GM12878 (cell line): ENCODE measurements at regions not wholly inside any gene's neighbourhood (a gene's known extent, or its start where the extent isn't known, plus 50 kb on each side); places are given as distances from the start of the nearest gene placed in this dataset.

Source experiments
- ATAC-seq: fragments of 200-7000 bp; cut with Tn5 transposase; 3 replicates; pipeline ENCODE4 v1.9.1; 2020; ENCODE audit warnings: mild to moderate bottlenecking, moderate library complexity
- BruUV-seq: library from RNA; stranded (reverse); fragments of 400-500 nt; replicated peaks from 2 replicates; lab custom pipeline; 2021; lab: Mats Ljungman, UMichigan
- CTCF ChIA-PET: fragments of 300-600 bp; sonication (Branson Sonifier 250); formaldehyde crosslinking; extraction: SDS; loops from one replicate; lab custom pipeline; 2021; ENCODE audit warnings: inconsistent platforms; lab: Yijun Ruan, JAX
- POLR2A ChIA-PET: fragments of 350-600 bp; formaldehyde crosslinking; extraction: SDS; loops from one replicate; lab custom pipeline; 2021; ENCODE audit warnings: inconsistent platforms; lab: Charles Lee
- RAD21 ChIA-PET: fragments of 300-600 bp; sonication (Branson Sonifier 250); formaldehyde crosslinking; loops from one replicate; lab custom pipeline; 2023; ENCODE audit warnings: antibody characterized with exemption; ENCODE audit not compliant: unreplicated experiment; lab: Charles Lee
- SMC1A ChIA-PET: fragments of 300-600 bp; sonication (Branson Sonifier 250); formaldehyde crosslinking; loops from one replicate; lab custom pipeline; 2023; ENCODE audit not compliant: unreplicated experiment, uncharacterized antibody; lab: Charles Lee
- DNase-seq: peaks from one replicate; pipeline ENCODE4 v3.0.0-alpha.2; 2011; ENCODE audit warnings: low read depth, low spot score
- FAIRE-seq: peaks from 3 replicates; lab custom pipeline; 2011; peaks lifted over from hg19 to GRCh38; lab: Jason Lieb, UNC
- H2AFZ ChIP-seq: 2 replicates; pipeline ENCODE4 v1.6.0; 2011; ENCODE audit warnings: low read depth, low read length, control low read depth; ENCODE audit not compliant: control insufficient read depth
- H3K27ac ChIP-seq: 2 replicates; pipeline ENCODE4 v1.5.1; 2011; ENCODE audit warnings: control low read depth; ENCODE audit not compliant: control insufficient read depth, insufficient read depth
- H3K27me3 ChIP-seq, 2 experiments: replicated peaks in 1 of 2; 2 replicates each; pipeline versions ENCODE4 v1.6.0 to v1.6.1; 2011; ENCODE audit warnings: low read length in 1 of 2; ENCODE audit not compliant: control insufficient read depth in 2 of 2, insufficient read depth in 2 of 2
- H3K36me3 ChIP-seq, 2 experiments: 2 replicates each; pipeline ENCODE4 v1.5.1; 2011; ENCODE audit warnings: low read length in 1 of 2; ENCODE audit not compliant: control insufficient read depth in 2 of 2, insufficient read depth in 2 of 2
- H3K4me1 ChIP-seq: 2 replicates; pipeline ENCODE4 v1.6.1; 2011; ENCODE audit warnings: mild to moderate bottlenecking, low read length, moderate library complexity, mixed read lengths; ENCODE audit not compliant: control insufficient read depth, insufficient read depth
- H3K4me2 ChIP-seq: 2 replicates; pipeline ENCODE4 v1.6.0; 2011; ENCODE audit warnings: control low read depth; ENCODE audit not compliant: control insufficient read depth, insufficient read depth
- H3K4me3 ChIP-seq: fragments of 200-600 bp; sonication (generic); 2 replicates; pipeline ENCODE4 v1.5.1; 2016
- H3K79me2 ChIP-seq: 2 replicates; pipeline ENCODE4 v1.6.0; 2011; ENCODE audit warnings: low read length; ENCODE audit not compliant: control insufficient read depth, insufficient read depth
- H3K9ac ChIP-seq: 2 replicates; pipeline ENCODE4 v1.8.0; 2011; ENCODE audit warnings: low read length, control low read depth, mixed read lengths; ENCODE audit not compliant: control insufficient read depth, insufficient read depth
- H3K9me3 ChIP-seq: replicated peaks from 3 replicates; pipeline ENCODE4 v1.5.1; 2011; ENCODE audit warnings: mild to moderate bottlenecking, low read length; ENCODE audit not compliant: control insufficient read depth, insufficient read depth
- H4K20me1 ChIP-seq: 2 replicates; pipeline ENCODE4 v1.6.0; 2011; ENCODE audit not compliant: control insufficient read depth, insufficient read depth
- EED ChIP-seq: sonication (generic); IDR thresholded peaks from 2 replicates; pipeline ENCODE4 v1.6.1; 2016; ENCODE audit warnings: antibody characterized with exemption, low read depth
- NR2C1 ChIP-seq: fragments of 450-650 bp; IDR thresholded peaks from 2 replicates; pipeline ENCODE4 v1.6.1; 2017; ENCODE audit warnings: antibody characterized with exemption, mild to moderate bottlenecking, moderate library complexity
- RAD21 ChIP-seq: IDR thresholded peaks from 2 replicates; pipeline ENCODE4 v1.6.1; 2011; ENCODE audit warnings: mild to moderate bottlenecking, low read depth, low read length, moderate library complexity; ENCODE audit not compliant: insufficient read depth
- RBBP5 ChIP-seq: fragments of 200-600 bp; sonication (generic); conservative IDR thresholded peaks from 2 replicates; pipeline ENCODE4 v1.6.1; 2016
- RUNX3 ChIP-seq: IDR thresholded peaks from 2 replicates; pipeline ENCODE4 v1.6.1; 2012; ENCODE audit warnings: low read length, inconsistent platforms
- SMC3 ChIP-seq: IDR thresholded peaks from 2 replicates; pipeline ENCODE4 v1.6.1; 2011; ENCODE audit warnings: low read length, improper control_type of control experiment, borderline replicate concordance
- SRF ChIP-seq, 2 experiments: IDR thresholded peaks; 2 replicates each; pipeline ENCODE4 v1.6.1; 2011; ENCODE audit warnings: low read depth in 2 of 2, low read length in 2 of 2, mild to moderate bottlenecking in 1 of 2, moderate library complexity in 1 of 2
- WGBS: methylation state at CpG from one replicate; pipeline ENCODE4 v1.1.6; 2016; ENCODE audit warnings: low lambda C conversion rate; ENCODE audit not compliant: insufficient replicate concordance, insufficient coverage; ENCODE audit errors: missing lambda C conversion rate; 5-methylcytosine and 5-hydroxymethylcytosine counted together
- in situ Hi-C: fragments of 300-500 bp; cut with MboI; formaldehyde crosslinking; loops from 9 replicates; pipeline ENCODE4 v1.14.3; 2018; ENCODE audit warnings: mixed read lengths
- intact Hi-C: fragments of 100-400 bp; cut with micrococcal nuclease; formaldehyde crosslinking; loops from one replicate; pipeline ENCODE4 v1.14.2; 2022; ENCODE audit not compliant: unreplicated experiment
- TF ChIP-seq, protein P1 (sequence below), 3 experiments: IDR thresholded peaks in 2 of 3; conservative IDR thresholded peaks in 1 of 3; 2 replicates each; pipeline ENCODE4 v1.5.1; 2011; ENCODE audit warnings: low read depth in 3 of 3, low read length in 3 of 3, mild to moderate bottlenecking in 3 of 3, control low read depth in 2 of 3, moderate library complexity in 2 of 3, inconsistent platforms in 1 of 3, mixed read lengths in 1 of 3; ENCODE audit not compliant: control insufficient read depth in 2 of 3, insufficient read depth in 1 of 3; ENCODE audit errors: extremely low read depth in 1 of 3
- TF ChIP-seq, protein P2 (sequence below): fragments of 450-650 bp; IDR thresholded peaks from 2 replicates; pipeline ENCODE4 v1.6.1; 2017; ENCODE audit warnings: mild to moderate bottlenecking, moderate library complexity
- TF ChIP-seq, protein P3 (sequence below): fragments of 450-650 bp; conservative IDR thresholded peaks from 2 replicates; pipeline ENCODE4 v1.6.1; 2017; ENCODE audit warnings: mild to moderate bottlenecking, moderate library complexity

DNA sequence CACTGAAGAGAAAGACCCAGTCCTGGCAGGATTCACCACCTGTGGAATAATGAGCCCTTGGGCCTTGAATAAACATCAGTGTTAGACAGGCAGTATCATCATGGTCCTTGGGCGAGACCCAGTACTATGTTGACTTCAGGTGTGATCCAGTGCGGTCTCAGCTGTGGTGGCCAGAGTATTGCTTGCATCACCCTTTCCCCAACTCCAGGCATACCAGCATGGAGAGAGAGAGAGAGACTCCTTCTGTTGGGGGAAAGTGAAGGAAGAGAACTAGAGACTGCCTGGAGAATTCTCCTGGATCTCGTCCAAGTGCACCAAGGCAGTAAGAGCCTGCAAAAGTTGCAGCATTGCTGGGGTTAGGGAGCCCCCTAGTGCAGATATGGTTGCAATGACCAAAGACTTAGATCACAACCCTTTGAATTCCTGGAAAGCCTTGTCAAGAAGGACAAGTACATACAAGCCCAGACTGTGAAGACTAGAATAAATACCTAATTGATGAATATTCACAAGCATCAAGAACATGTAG, 61.1 kb upstream of the VAMP7 start:
- no peaks in the 10 kb centered on the region for H3K9me3 ChIP-seq
- peak; percentile 83 for ATAC-seq
- no peaks in the 10 kb centered on the region for H3K79me2 ChIP-seq
- H3K4me3 ChIP-seq, result no peak overlapping the region
- H3K4me1 ChIP-seq, result no peaks in the 10 kb centered on the region
- in situ Hi-C loops (no loop called here), intact Hi-C loops (loop anchor here (1.0 to 5.0 kb wide), 3 partner anchors 726 to 901 kb away; no protein-coding TSS in a partner anchor)
- ChIA-PET POLR2A (no interaction called here), CTCF (no interaction called here), RAD21 (no interaction called here), SMC1A (no interaction called here)
- TF ChIP-seq RUNX3 (0 out of 2 replicates have a peak, but pooled peaks have one; percentile 17), EED (no peak), RAD21 (peak; percentile 92), SMC3 (peak; percentile 58; the same call in 1 of the 2 replicates)
- TF ChIP-seq, protein P1, sequence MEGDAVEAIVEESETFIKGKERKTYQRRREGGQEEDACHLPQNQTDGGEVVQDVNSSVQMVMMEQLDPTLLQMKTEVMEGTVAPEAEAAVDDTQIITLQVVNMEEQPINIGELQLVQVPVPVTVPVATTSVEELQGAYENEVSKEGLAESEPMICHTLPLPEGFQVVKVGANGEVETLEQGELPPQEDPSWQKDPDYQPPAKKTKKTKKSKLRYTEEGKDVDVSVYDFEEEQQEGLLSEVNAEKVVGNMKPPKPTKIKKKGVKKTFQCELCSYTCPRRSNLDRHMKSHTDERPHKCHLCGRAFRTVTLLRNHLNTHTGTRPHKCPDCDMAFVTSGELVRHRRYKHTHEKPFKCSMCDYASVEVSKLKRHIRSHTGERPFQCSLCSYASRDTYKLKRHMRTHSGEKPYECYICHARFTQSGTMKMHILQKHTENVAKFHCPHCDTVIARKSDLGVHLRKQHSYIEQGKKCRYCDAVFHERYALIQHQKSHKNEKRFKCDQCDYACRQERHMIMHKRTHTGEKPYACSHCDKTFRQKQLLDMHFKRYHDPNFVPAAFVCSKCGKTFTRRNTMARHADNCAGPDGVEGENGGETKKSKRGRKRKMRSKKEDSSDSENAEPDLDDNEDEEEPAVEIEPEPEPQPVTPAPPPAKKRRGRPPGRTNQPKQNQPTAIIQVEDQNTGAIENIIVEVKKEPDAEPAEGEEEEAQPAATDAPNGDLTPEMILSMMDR (IDR thresholded peaks at IDR 0.05 in 2 of 3, conservative IDR thresholded peaks at IDR 0.05 in 1 of 3; ENCODE audit: control insufficient read depth in 2 of 3, extremely low read depth in 1 of 3, insufficient read depth in 1 of 3, low read depth in 3 of 3, low read length in 3 of 3), result peak; percentile 51 to 64 (median 51); a peak in 5 of 6 replicates
- no peak overlapping the region for H3K4me2 ChIP-seq
- H3K36me3 ChIP-seq, result no peaks in the 10 kb centered on the region
- no peaks in the 10 kb centered on the region for H3K27me3 ChIP-seq
- H2AFZ ChIP-seq, result no peak overlapping the region
- no peak overlapping the region for H3K27ac ChIP-seq
- FAIRE-seq, result no peak
- no TSS peak for BruUV-seq
- peak; percentile 11 for DNase-seq
- H3K9ac ChIP-seq, result no peak overlapping the region
- 60% methylated on average over 3 of the region's 3 CpGs for WGBS
- no peaks in the 10 kb centered on the region for H4K20me1 ChIP-seq

DNA sequence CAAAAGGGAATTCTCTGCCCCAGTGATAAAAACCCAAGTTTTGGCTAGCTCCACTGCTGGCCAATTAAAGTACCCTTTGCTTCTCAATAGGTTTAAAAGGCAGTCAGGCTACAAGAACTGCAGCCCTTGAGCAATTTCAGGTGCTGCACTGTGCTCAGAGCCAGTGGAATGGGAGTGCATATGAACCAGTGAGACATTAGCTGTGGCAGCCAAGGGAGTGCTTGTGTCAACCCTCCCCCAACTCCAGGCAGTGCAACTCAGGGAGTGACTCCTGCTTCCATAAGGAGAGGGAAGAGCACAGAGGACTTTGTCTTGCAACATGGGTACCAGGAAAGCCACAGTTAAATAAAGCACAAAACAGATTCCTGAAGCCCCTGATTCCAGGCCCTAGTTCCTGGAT, 61.6 kb upstream of the VAMP7 start:
- H3K9ac ChIP-seq, result no peak overlapping the region
- ChIA-PET POLR2A (no interaction called here), SMC1A (no interaction called here), CTCF (no interaction called here), RAD21 (no interaction called here)
- FAIRE-seq, result no peak
- H3K4me1 ChIP-seq, result no peaks in the 10 kb centered on the region
- H4K20me1 ChIP-seq, result no peaks in the 10 kb centered on the region
- H2AFZ ChIP-seq, result no peak overlapping the region
- ATAC-seq, result no peak
- no peak overlapping the region for H3K4me2 ChIP-seq
- H3K36me3 ChIP-seq, result no peaks in the 10 kb centered on the region
- no peak overlapping the region for H3K27ac ChIP-seq
- in situ Hi-C loops (no loop called here), intact Hi-C loops (no loop called here)
- BruUV-seq, result no TSS peak
- no peaks in the 10 kb centered on the region for H3K79me2 ChIP-seq
- H3K4me3 ChIP-seq, result no peak overlapping the region
- DNase-seq, result no peak
- H3K27me3 ChIP-seq, result no peaks in the 10 kb centered on the region
- no peaks in the 10 kb centered on the region for H3K9me3 ChIP-seq
- TF ChIP-seq, protein P2, sequence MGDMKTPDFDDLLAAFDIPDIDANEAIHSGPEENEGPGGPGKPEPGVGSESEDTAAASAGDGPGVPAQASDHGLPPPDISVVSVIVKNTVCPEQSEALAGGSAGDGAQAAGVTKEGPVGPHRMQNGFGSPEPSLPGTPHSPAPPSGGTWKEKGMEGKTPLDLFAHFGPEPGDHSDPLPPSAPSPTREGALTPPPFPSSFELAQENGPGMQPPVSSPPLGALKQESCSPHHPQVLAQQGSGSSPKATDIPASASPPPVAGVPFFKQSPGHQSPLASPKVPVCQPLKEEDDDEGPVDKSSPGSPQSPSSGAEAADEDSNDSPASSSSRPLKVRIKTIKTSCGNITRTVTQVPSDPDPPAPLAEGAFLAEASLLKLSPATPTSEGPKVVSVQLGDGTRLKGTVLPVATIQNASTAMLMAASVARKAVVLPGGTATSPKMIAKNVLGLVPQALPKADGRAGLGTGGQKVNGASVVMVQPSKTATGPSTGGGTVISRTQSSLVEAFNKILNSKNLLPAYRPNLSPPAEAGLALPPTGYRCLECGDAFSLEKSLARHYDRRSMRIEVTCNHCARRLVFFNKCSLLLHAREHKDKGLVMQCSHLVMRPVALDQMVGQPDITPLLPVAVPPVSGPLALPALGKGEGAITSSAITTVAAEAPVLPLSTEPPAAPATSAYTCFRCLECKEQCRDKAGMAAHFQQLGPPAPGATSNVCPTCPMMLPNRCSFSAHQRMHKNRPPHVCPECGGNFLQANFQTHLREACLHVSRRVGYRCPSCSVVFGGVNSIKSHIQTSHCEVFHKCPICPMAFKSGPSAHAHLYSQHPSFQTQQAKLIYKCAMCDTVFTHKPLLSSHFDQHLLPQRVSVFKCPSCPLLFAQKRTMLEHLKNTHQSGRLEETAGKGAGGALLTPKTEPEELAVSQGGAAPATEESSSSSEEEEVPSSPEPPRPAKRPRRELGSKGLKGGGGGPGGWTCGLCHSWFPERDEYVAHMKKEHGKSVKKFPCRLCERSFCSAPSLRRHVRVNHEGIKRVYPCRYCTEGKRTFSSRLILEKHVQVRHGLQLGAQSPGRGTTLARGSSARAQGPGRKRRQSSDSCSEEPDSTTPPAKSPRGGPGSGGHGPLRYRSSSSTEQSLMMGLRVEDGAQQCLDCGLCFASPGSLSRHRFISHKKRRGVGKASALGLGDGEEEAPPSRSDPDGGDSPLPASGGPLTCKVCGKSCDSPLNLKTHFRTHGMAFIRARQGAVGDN, result no peak
- TF ChIP-seq RBBP5 (no peak), NR2C1 (no peak), SRF (IDR thresholded peaks at IDR 0.05; ENCODE audit: low read depth in 2 of 2, low read length in 2 of 2) (no peak)
- TF ChIP-seq, protein P3, sequence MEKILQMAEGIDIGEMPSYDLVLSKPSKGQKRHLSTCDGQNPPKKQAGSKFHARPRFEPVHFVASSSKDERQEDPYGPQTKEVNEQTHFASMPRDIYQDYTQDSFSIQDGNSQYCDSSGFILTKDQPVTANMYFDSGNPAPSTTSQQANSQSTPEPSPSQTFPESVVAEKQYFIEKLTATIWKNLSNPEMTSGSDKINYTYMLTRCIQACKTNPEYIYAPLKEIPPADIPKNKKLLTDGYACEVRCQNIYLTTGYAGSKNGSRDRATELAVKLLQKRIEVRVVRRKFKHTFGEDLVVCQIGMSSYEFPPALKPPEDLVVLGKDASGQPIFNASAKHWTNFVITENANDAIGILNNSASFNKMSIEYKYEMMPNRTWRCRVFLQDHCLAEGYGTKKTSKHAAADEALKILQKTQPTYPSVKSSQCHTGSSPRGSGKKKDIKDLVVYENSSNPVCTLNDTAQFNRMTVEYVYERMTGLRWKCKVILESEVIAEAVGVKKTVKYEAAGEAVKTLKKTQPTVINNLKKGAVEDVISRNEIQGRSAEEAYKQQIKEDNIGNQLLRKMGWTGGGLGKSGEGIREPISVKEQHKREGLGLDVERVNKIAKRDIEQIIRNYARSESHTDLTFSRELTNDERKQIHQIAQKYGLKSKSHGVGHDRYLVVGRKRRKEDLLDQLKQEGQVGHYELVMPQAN, result no peak
